ENCODE measurements at regions not wholly inside any gene's neighbourhood (a gene's known extent, or its start where the extent isn't known, plus 50 kb on each side); places are given as distances from the start of the nearest gene placed in this dataset.

GRCh38 chr15:69606144-69606543 is 153.5 kb downstream of the RPLP1 start:
- no peak overlapping the region for H3K4me3 ChIP-seq (ENCODE audit: low read depth, low read length)
- DNase-seq (ENCODE audit: low read depth): no peak
- TF ChIP-seq CTCF (IDR thresholded peaks at IDR 0.05; ENCODE audit: insufficient read depth, low read depth, low read length, missing control alignments): no peak

- no peak overlapping the region for H3K4me3 ChIP-seq (ENCODE audit: low read depth, low read length)
- DNase-seq (ENCODE audit: low read depth): no peak
- no peak for TF ChIP-seq CTCF (IDR thresholded peaks at IDR 0.05; ENCODE audit: insufficient read depth, low read depth, low read length, missing control alignments)
Measured at GRCh38 chr15:69606921-69607500, 154.4 kb downstream of the RPLP1 start.

GRCh38 chr15:69608661-69609060 is 156.0 kb downstream of the RPLP1 start:
- H3K4me3 ChIP-seq (ENCODE audit: low read depth, low read length): no peak overlapping the region
- TF ChIP-seq CTCF (IDR thresholded peaks at IDR 0.05; ENCODE audit: insufficient read depth, low read depth, low read length, missing control alignments): no peak
- DNase-seq (ENCODE audit: low read depth): no peak

- TF ChIP-seq CTCF (IDR thresholded peaks at IDR 0.05; ENCODE audit: insufficient read depth, low read depth, low read length, missing control alignments): no peak
- H3K4me3 ChIP-seq (ENCODE audit: low read depth, low read length): no peak overlapping the region
- no peak for DNase-seq (ENCODE audit: low read depth)
Measured at GRCh38 chr15:69609176-69609575, 156.6 kb downstream of the RPLP1 start.

GRCh38 chr15:69609776-69610175 is 157.2 kb downstream of the RPLP1 start:
- no peak for DNase-seq (ENCODE audit: low read depth)
- no peak for TF ChIP-seq CTCF (IDR thresholded peaks at IDR 0.05; ENCODE audit: insufficient read depth, low read depth, low read length, missing control alignments)
- H3K4me3 ChIP-seq (ENCODE audit: low read depth, low read length): no peak overlapping the region

- no peak for DNase-seq (ENCODE audit: low read depth)
- no peak overlapping the region for H3K4me3 ChIP-seq (ENCODE audit: low read depth, low read length)
- no peak for TF ChIP-seq CTCF (IDR thresholded peaks at IDR 0.05; ENCODE audit: insufficient read depth, low read depth, low read length, missing control alignments)
Measured at GRCh38 chr15:69610277-69610676, 157.7 kb downstream of the RPLP1 start.

- no peak overlapping the region for H3K4me3 ChIP-seq (ENCODE audit: low read depth, low read length)
- no peak for DNase-seq (ENCODE audit: low read depth)
- no peak for TF ChIP-seq CTCF (IDR thresholded peaks at IDR 0.05; ENCODE audit: insufficient read depth, low read depth, low read length, missing control alignments)
Measured at GRCh38 chr15:69610858-69611257, 158.2 kb downstream of the RPLP1 start.

Measured in GM12865 (cell line).